Mesendoderm (in vitro differentiated cells): ENCODE measurements at regions not wholly inside any gene's neighbourhood (a gene's known extent, or its start where the extent isn't known, plus 50 kb on each side); places are given as distances from the start of the nearest gene placed in this dataset.

Experiments
- DNase-seq: peaks from one replicate; pipeline ENCODE4 v3.0.0; 2013
- H2AK5ac ChIP-seq: 2 replicates; pipeline ENCODE4 v1.6.1; 2013; ENCODE audit warnings: low read length, inconsistent platforms
- H2BK120ac ChIP-seq: 2 replicates; pipeline ENCODE4 v1.6.1; 2013; ENCODE audit warnings: low read depth, mild to moderate bottlenecking, low read length, moderate library complexity, mixed read lengths
- H2BK15ac ChIP-seq: replicated peaks from 2 replicates; pipeline ENCODE4 v1.6.1; 2013; ENCODE audit warnings: low read depth, mild to moderate bottlenecking, moderate library complexity
- H2BK5ac ChIP-seq: 2 replicates; pipeline ENCODE4 v1.6.1; 2013; ENCODE audit warnings: low read length, inconsistent platforms
- H3K18ac ChIP-seq: 2 replicates; pipeline ENCODE4 v1.6.1; 2013; ENCODE audit warnings: mild to moderate bottlenecking, low read length, mixed read lengths
- H3K23ac ChIP-seq: one replicate; pipeline ENCODE4 v1.6.1; 2013; ENCODE audit warnings: low read length
- H3K27ac ChIP-seq: 2 replicates; pipeline ENCODE4 v1.5.1; 2013; ENCODE audit warnings: low read depth, mild to moderate bottlenecking, inconsistent platforms, low read length, moderate library complexity
- H3K27me3 ChIP-seq: 2 replicates; pipeline ENCODE4 v1.6.1; 2013; ENCODE audit warnings: low read length, control low read depth, mild to moderate bottlenecking, inconsistent platforms; ENCODE audit not compliant: insufficient read depth, poor library complexity
- H3K36me3 ChIP-seq: 2 replicates; pipeline ENCODE4 v1.6.1; 2013; ENCODE audit warnings: low read length, inconsistent platforms; ENCODE audit not compliant: control insufficient read depth, insufficient read depth
- H3K4ac ChIP-seq: one replicate; pipeline ENCODE4 v1.6.1; 2013; ENCODE audit warnings: low read depth, mild to moderate bottlenecking, low read length, moderate library complexity
- H3K4me1 ChIP-seq: 2 replicates; pipeline ENCODE4 v1.6.1; 2013; ENCODE audit warnings: low read depth, low read length, inconsistent platforms; ENCODE audit not compliant: control insufficient read depth
- H3K4me2 ChIP-seq: 2 replicates; pipeline ENCODE4 v1.6.1; 2013; ENCODE audit warnings: low read length
- H3K4me3 ChIP-seq: 2 replicates; pipeline ENCODE4 v1.5.1; 2013; ENCODE audit warnings: mild to moderate bottlenecking, low read length
- H3K56ac ChIP-seq: one replicate; pipeline ENCODE4 v1.6.1; 2013; ENCODE audit warnings: low read length
- H3K79me1 ChIP-seq: 2 replicates; pipeline ENCODE4 v1.6.1; 2013; ENCODE audit warnings: low read length, inconsistent platforms
- H3K79me2 ChIP-seq: 2 replicates; pipeline ENCODE4 v1.6.1; 2013; ENCODE audit warnings: mild to moderate bottlenecking, low read length; ENCODE audit not compliant: control insufficient read depth, insufficient read depth
- H3K9ac ChIP-seq: 2 replicates; pipeline ENCODE4 v1.6.1; 2013; ENCODE audit warnings: low read length, inconsistent platforms
- H4K5ac ChIP-seq: one replicate; pipeline ENCODE4 v1.6.1; 2013; ENCODE audit warnings: low read length
- H4K8ac ChIP-seq: one replicate; pipeline ENCODE4 v1.6.1; 2013; ENCODE audit warnings: low read depth, mild to moderate bottlenecking, control low read depth, low read length, moderate library complexity
- WGBS: extraction: QIAGEN DNeasy Blood & Tissue Kit; methylation state at CpG from one replicate; pipeline ENCODE4 v1.1.7; 2013; ENCODE audit warnings: low lambda C conversion rate, missing lambda C conversion rate; ENCODE audit not compliant: insufficient coverage; ENCODE audit errors: extremely low coverage; 5-methylcytosine and 5-hydroxymethylcytosine counted together

- Histone ChIP-seq H3K18ac (no peak overlapping the region), H4K8ac (no peak overlapping the region), H3K4me1 (no peaks in the 10 kb centered on the region), H3K79me1 (no peaks in the 10 kb centered on the region), H2BK120ac (no peak overlapping the region), H3K4ac (no peak overlapping the region), H3K27me3 (no peaks in the 10 kb centered on the region), H3K4me2 (no peak overlapping the region), H4K5ac (no peak overlapping the region), H2BK5ac (no peak overlapping the region), H3K36me3 (no peaks in the 10 kb centered on the region), H3K56ac (no peak overlapping the region), H3K9ac (no peak overlapping the region), H3K79me2 (no peaks in the 10 kb centered on the region), H2BK15ac (no peak overlapping the region), H3K27ac (no peak overlapping the region), H2AK5ac (no peak overlapping the region), H3K4me3 (no peak overlapping the region), H3K23ac (no peak overlapping the region)
- no CpG with 5 or more reads among the region's 5 CpGs for WGBS
- DNase-seq = no peak
Observed at GRCh38 chr7:50204581-50204980, 99.9 kb upstream of the IKZF1 start.

GRCh38 chr7:50203521-50203920, 101.0 kb upstream of the IKZF1 start:
- Histone ChIP-seq H2AK5ac (no peak overlapping the region), H3K79me1 (no peaks in the 10 kb centered on the region), H2BK120ac (no peak overlapping the region), H3K36me3 (no peaks in the 10 kb centered on the region), H3K27ac (no peak overlapping the region), H3K4me2 (no peak overlapping the region), H3K27me3 (no peaks in the 10 kb centered on the region), H3K79me2 (no peaks in the 10 kb centered on the region), H3K4ac (no peak overlapping the region), H4K8ac (no peak overlapping the region), H3K56ac (no peak overlapping the region), H3K23ac (no peak overlapping the region), H3K18ac (no peak overlapping the region), H2BK5ac (no peak overlapping the region), H3K4me1 (no peaks in the 10 kb centered on the region), H3K4me3 (no peak overlapping the region), H4K5ac (no peak overlapping the region), H3K9ac (no peak overlapping the region), H2BK15ac (no peak overlapping the region)
- no CpG with 5 or more reads among the region's 4 CpGs for WGBS
- no peak for DNase-seq

GRCh38 chr7:50202052-50202555, 102.4 kb upstream of the IKZF1 start:
- Histone ChIP-seq H3K36me3 (no peaks in the 10 kb centered on the region), H4K5ac (no peak overlapping the region), H3K4me2 (no peak overlapping the region), H3K4me3 (no peak overlapping the region), H2AK5ac (no peak overlapping the region), H3K4me1 (no peaks in the 10 kb centered on the region), H3K23ac (no peak overlapping the region), H3K79me2 (no peaks in the 10 kb centered on the region), H3K9ac (no peak overlapping the region), H3K27ac (no peak overlapping the region), H3K56ac (no peak overlapping the region), H2BK15ac (no peak overlapping the region), H3K79me1 (no peaks in the 10 kb centered on the region), H3K27me3 (no peaks in the 10 kb centered on the region), H2BK5ac (no peak overlapping the region), H4K8ac (no peak overlapping the region), H2BK120ac (no peak overlapping the region), H3K4ac (no peak overlapping the region), H3K18ac (no peak overlapping the region)
- WGBS = no CpG with 5 or more reads among the region's 1 CpG
- peak; percentile 10 for DNase-seq

- H3K79me1 ChIP-seq = no peaks in the 10 kb centered on the region
- H3K27me3 ChIP-seq = no peaks in the 10 kb centered on the region
- no peak overlapping the region for H3K18ac ChIP-seq
- no peaks in the 10 kb centered on the region for H3K36me3 ChIP-seq
- H3K27ac ChIP-seq = no peak overlapping the region
- H2AK5ac ChIP-seq = no peak overlapping the region
- H4K5ac ChIP-seq = no peak overlapping the region
- no peak overlapping the region for H3K4me2 ChIP-seq
- WGBS = no CpG with 5 or more reads among the region's 5 CpGs
- H3K9ac ChIP-seq = no peak overlapping the region
- no peak overlapping the region for H3K23ac ChIP-seq
- H2BK15ac ChIP-seq = no peak overlapping the region
- no peak overlapping the region for H4K8ac ChIP-seq
- H3K4ac ChIP-seq = no peak overlapping the region
- H3K56ac ChIP-seq = no peak overlapping the region
- H3K4me1 ChIP-seq = no peaks in the 10 kb centered on the region
- H2BK5ac ChIP-seq = no peak overlapping the region
- no peak overlapping the region for H2BK120ac ChIP-seq
- H3K4me3 ChIP-seq = no peak overlapping the region
- no peak for DNase-seq
- H3K79me2 ChIP-seq = no peaks in the 10 kb centered on the region
Observed at GRCh38 chr7:50199824-50200223, 104.7 kb upstream of the IKZF1 start.

- H3K36me3 ChIP-seq = no peaks in the 10 kb centered on the region
- H3K4me3 ChIP-seq = no peak overlapping the region
- H3K79me2 ChIP-seq = no peaks in the 10 kb centered on the region
- H3K9ac ChIP-seq = no peak overlapping the region
- H3K4me2 ChIP-seq = no peak overlapping the region
- H3K4me1 ChIP-seq = no peaks in the 10 kb centered on the region
- no peak overlapping the region for H3K23ac ChIP-seq
- H2BK5ac ChIP-seq = no peak overlapping the region
- H3K56ac ChIP-seq = no peak overlapping the region
- no peak overlapping the region for H2BK120ac ChIP-seq
- no peak overlapping the region for H3K4ac ChIP-seq
- H4K5ac ChIP-seq = no peak overlapping the region
- no CpG with 5 or more reads among the region's 9 CpGs for WGBS
- no peak overlapping the region for H3K18ac ChIP-seq
- no peak overlapping the region for H2BK15ac ChIP-seq
- no peak overlapping the region for H3K27ac ChIP-seq
- H2AK5ac ChIP-seq = no peak overlapping the region
- H4K8ac ChIP-seq = no peak overlapping the region
- no peaks in the 10 kb centered on the region for H3K79me1 ChIP-seq
- H3K27me3 ChIP-seq = no peaks in the 10 kb centered on the region
- DNase-seq = peak; percentile 88
Observed at GRCh38 chr7:50197549-50197948, 104.5 kb upstream of the ZPBP start.

GRCh38 chr7:50196719-50197118, 103.7 kb upstream of the ZPBP start:
- Histone ChIP-seq H2BK5ac (no peak overlapping the region), H3K79me1 (no peaks in the 10 kb centered on the region), H4K5ac (no peak overlapping the region), H3K23ac (no peak overlapping the region), H3K27me3 (no peaks in the 10 kb centered on the region), H3K18ac (no peak overlapping the region), H3K9ac (no peak overlapping the region), H3K4me3 (no peak overlapping the region), H3K56ac (no peak overlapping the region), H4K8ac (no peak overlapping the region), H2AK5ac (no peak overlapping the region), H3K4me2 (no peak overlapping the region), H2BK120ac (no peak overlapping the region), H2BK15ac (no peak overlapping the region), H3K79me2 (no peaks in the 10 kb centered on the region), H3K27ac (no peak overlapping the region), H3K36me3 (no peaks in the 10 kb centered on the region), H3K4me1 (no peaks in the 10 kb centered on the region), H3K4ac (no peak overlapping the region)
- no peak for DNase-seq
- WGBS = no CpG with 5 or more reads among the region's 3 CpGs
